H1 (cell line): ENCODE measurements at regions not wholly inside any gene's neighbourhood (a gene's known extent, or its start where the extent isn't known, plus 50 kb on each side); places are given as distances from the start of the nearest gene placed in this dataset.

ENCODE experiments used
- CTCF ChIA-PET: fragments of 300-600 bp; sonication (Branson Sonifier 250); formaldehyde crosslinking; loops from one replicate; lab custom pipeline; 2021; ENCODE audit not compliant: partially characterized antibody; lab: Charles Lee
- POLR2A ChIA-PET: fragments of 300-600 bp; sonication (Branson Sonifier 250); formaldehyde crosslinking; loops from one replicate; lab custom pipeline; 2021; ENCODE audit warnings: inconsistent platforms; ENCODE audit not compliant: partially characterized antibody; lab: Charles Lee
- DNase-seq, 2 experiments: peaks; one replicate each; pipeline versions ENCODE4 v3.0.0 to v3.0.0-alpha.2; 2010 to 2022; ENCODE audit warnings: low spot score in 2 of 2, low read depth in 1 of 2, mixed read lengths in 1 of 2
- FAIRE-seq: peaks from 2 replicates; lab custom pipeline; 2011; peaks lifted over from hg19 to GRCh38; lab: Jason Lieb, UNC
- H2AFZ ChIP-seq: 2 replicates; pipeline ENCODE4 v1.8.1; 2012; ENCODE audit warnings: low read length, inconsistent platforms
- H2AK5ac ChIP-seq: 2 replicates; pipeline ENCODE4 v1.6.1; 2013; ENCODE audit warnings: low read depth, low read length
- H2BK120ac ChIP-seq: replicated peaks from 2 replicates; pipeline ENCODE3; 2013; ENCODE audit warnings: low read depth, low read length, inconsistent platforms
- H2BK12ac ChIP-seq: 2 replicates; pipeline ENCODE4 v1.6.1; 2013; ENCODE audit warnings: low read depth, low read length
- H2BK15ac ChIP-seq: 2 replicates; pipeline ENCODE4 v1.6.1; 2013; ENCODE audit warnings: low read length
- H2BK20ac ChIP-seq: 2 replicates; pipeline ENCODE4 v1.6.1; 2013; ENCODE audit warnings: low read length
- H2BK5ac ChIP-seq: 2 replicates; pipeline ENCODE4 v1.6.1; 2013; ENCODE audit warnings: low read depth, low read length
- H3K14ac ChIP-seq: 2 replicates; pipeline ENCODE4 v1.6.1; 2013; ENCODE audit warnings: inconsistent platforms; ENCODE audit not compliant: insufficient read length
- H3K18ac ChIP-seq: 2 replicates; pipeline ENCODE4 v1.6.1; 2013; ENCODE audit warnings: low read length; ENCODE audit errors: extremely low read depth
- H3K23ac ChIP-seq: 2 replicates; pipeline ENCODE4 v1.6.1; 2013; ENCODE audit warnings: inconsistent platforms; ENCODE audit not compliant: insufficient read length
- H3K23me2 ChIP-seq: 2 replicates; pipeline ENCODE4 v1.6.1; 2013; ENCODE audit warnings: low read depth, low read length
- H3K27ac ChIP-seq: 2 replicates; pipeline ENCODE4 v1.6.1; 2011; ENCODE audit warnings: low read depth, low read length, inconsistent platforms
- H3K27me3 ChIP-seq, 4 experiments: replicated peaks in 1 of 4; 1 replicate in 1 of 4; 2 replicates in 3 of 4; pipeline versions ENCODE4 v1.6.1 to v1.8.1; 2011 to 2013; ENCODE audit warnings: low read length in 3 of 4, mild to moderate bottlenecking in 3 of 4, inconsistent platforms in 2 of 4, mixed read lengths in 2 of 4, moderate library complexity in 1 of 4; ENCODE audit not compliant: control insufficient read depth in 3 of 4, insufficient read depth in 3 of 4; ENCODE audit errors: extremely low read depth in 1 of 4
- H3K36me3 ChIP-seq, 4 experiments: 2 replicates each; pipeline versions ENCODE4 v1.6.1 to v1.8.1; 2011 to 2013; ENCODE audit warnings: mild to moderate bottlenecking in 4 of 4, low read length in 3 of 4, moderate library complexity in 2 of 4, control low read depth in 1 of 4, inconsistent platforms in 1 of 4; ENCODE audit not compliant: insufficient read depth in 4 of 4, control insufficient read depth in 2 of 4
- H3K4ac ChIP-seq: replicated peaks from 2 replicates; pipeline ENCODE3; 2013; ENCODE audit warnings: low read length, low read depth, mixed read lengths, inconsistent platforms; ENCODE audit not compliant: insufficient read length
- H3K4me1 ChIP-seq, 4 experiments: replicated peaks in 1 of 4; 1 replicate in 1 of 4; 2 replicates in 3 of 4; pipeline versions ENCODE4 v1.6.1 to v1.8.1; 2011 to 2013; ENCODE audit warnings: low read length in 3 of 4, inconsistent platforms in 2 of 4, mixed read lengths in 1 of 4; ENCODE audit not compliant: insufficient read depth in 4 of 4, control insufficient read depth in 3 of 4
- H3K4me2 ChIP-seq, 2 experiments: 2 replicates each; pipeline versions ENCODE4 v1.6.1 to v1.8.1; 2011 to 2013; ENCODE audit warnings: low read depth in 2 of 2, low read length in 2 of 2, control low read depth in 1 of 2, inconsistent platforms in 1 of 2, mild to moderate bottlenecking in 1 of 2; ENCODE audit not compliant: insufficient read depth in 1 of 2
- H3K4me3 ChIP-seq, 4 experiments: fragments of 200-600, 300-600 bp in 1 of 4; sonication (generic), shearing (Covaris generic), sonication (Bioruptor Twin) in 1 of 4; 2 replicates each; pipeline versions ENCODE4 v1.5.1 to v1.8.1; 2011 to 2016; ENCODE audit warnings: low read length in 4 of 4, low read depth in 3 of 4, control low read depth in 2 of 4, inconsistent platforms in 2 of 4, mild to moderate bottlenecking in 2 of 4, mixed read lengths in 1 of 4, moderate library complexity in 1 of 4; ENCODE audit not compliant: insufficient read depth in 2 of 4; ENCODE audit errors: extremely low read depth in 1 of 4
- H3K56ac ChIP-seq: replicated peaks from 2 replicates; pipeline ENCODE3; 2013; ENCODE audit warnings: low read depth, mild to moderate bottlenecking, mixed read lengths, low read length, inconsistent platforms; ENCODE audit not compliant: insufficient read length
- H3K79me1 ChIP-seq: 2 replicates; pipeline ENCODE4 v1.6.1; 2013; ENCODE audit warnings: low read depth, low read length, control low read depth
- H3K79me2 ChIP-seq, 2 experiments: 2 replicates each; pipeline versions ENCODE4 v1.6.1 to v1.8.1; 2012 to 2013; ENCODE audit warnings: low read length in 2 of 2, mild to moderate bottlenecking in 2 of 2, inconsistent platforms in 1 of 2; ENCODE audit not compliant: insufficient read depth in 2 of 2, control insufficient read depth in 1 of 2
- H3K9ac ChIP-seq, 4 experiments: replicated peaks in 1 of 4; 1 replicate in 1 of 4; 2 replicates in 3 of 4; pipeline versions ENCODE4 v1.6.1 to v1.8.1; 2011 to 2013; ENCODE audit warnings: low read depth in 3 of 4, low read length in 3 of 4, control low read depth in 2 of 4, mild to moderate bottlenecking in 2 of 4, moderate library complexity in 2 of 4, inconsistent platforms in 1 of 4; ENCODE audit errors: extremely low read depth in 1 of 4
- H3K9me3 ChIP-seq, 2 experiments: 2 replicates each; pipeline versions ENCODE4 v1.6.1 to v1.8.1; 2012 to 2013; ENCODE audit warnings: mild to moderate bottlenecking in 2 of 2, moderate library complexity in 2 of 2, control low read depth in 1 of 2, inconsistent platforms in 1 of 2, low read depth in 1 of 2, low read length in 1 of 2, mixed read lengths in 1 of 2; ENCODE audit not compliant: insufficient read depth in 2 of 2
- H4K20me1 ChIP-seq, 2 experiments: replicated peaks in 1 of 2; 2 replicates each; pipeline versions ENCODE3 to v1.8.1; 2011 to 2013; ENCODE audit warnings: inconsistent platforms in 2 of 2, low read length in 2 of 2, mild to moderate bottlenecking in 1 of 2; ENCODE audit not compliant: insufficient read depth in 2 of 2, control insufficient read depth in 1 of 2
- H4K5ac ChIP-seq: 2 replicates; pipeline ENCODE4 v1.6.1; 2013; ENCODE audit warnings: low read length, low read depth, mixed read lengths, inconsistent platforms; ENCODE audit not compliant: insufficient read length
- H4K8ac ChIP-seq: 2 replicates; pipeline ENCODE4 v1.8.0; 2013; ENCODE audit warnings: mild to moderate bottlenecking, moderate library complexity, low read length, inconsistent platforms; ENCODE audit not compliant: insufficient read depth; ENCODE audit errors: extremely low read depth
- H4K91ac ChIP-seq: replicated peaks from 2 replicates; pipeline ENCODE3; 2013; ENCODE audit warnings: low read length, mixed read lengths, inconsistent platforms; ENCODE audit not compliant: insufficient read length
- CBX5 ChIP-seq: fragments of 300-800, 300-1000 bp; sonication (generic); IDR thresholded peaks from 2 replicates; pipeline ENCODE4 v1.7.1; 2016; ENCODE audit warnings: antibody characterized with exemption, low read length, low read depth
- CEBPB ChIP-seq: IDR thresholded peaks from 2 replicates; pipeline ENCODE4 v1.6.1; 2012; ENCODE audit warnings: low read depth, low read length
- EP300 ChIP-seq, 2 experiments: IDR thresholded peaks; 1 replicate in 1 of 2; 2 replicates in 1 of 2; pipeline ENCODE4 v1.6.1; 2011 to 2012; ENCODE audit warnings: low read depth in 2 of 2, low read length in 2 of 2, mild to moderate bottlenecking in 2 of 2, borderline replicate concordance in 1 of 2, inconsistent platforms in 1 of 2, moderate library complexity in 1 of 2
- EZH2 ChIP-seq: fragments of 200-600 bp; sonication (generic); IDR thresholded peaks from 2 replicates; pipeline ENCODE4 v1.7.1; 2012; ENCODE audit warnings: low read depth, mild to moderate bottlenecking, moderate library complexity, low read length, inconsistent platforms; ENCODE audit not compliant: severe bottlenecking
- HDAC6 ChIP-seq: IDR thresholded peaks from one replicate; pipeline ENCODE4 v1.7.1; 2012; ENCODE audit warnings: low read depth, mild to moderate bottlenecking, inconsistent platforms, low read length, moderate library complexity
- JUN ChIP-seq: IDR thresholded peaks from 2 replicates; pipeline ENCODE4 v1.6.1; 2011; ENCODE audit warnings: low read depth, mild to moderate bottlenecking, improper control_type of control experiment, low read length
- MAFK ChIP-seq: IDR thresholded peaks from 2 replicates; pipeline ENCODE4 v1.6.1; 2012; ENCODE audit warnings: low read depth, mild to moderate bottlenecking, improper control_type of control experiment, low read length
- POLR2A ChIP-seq, 2 experiments: IDR thresholded peaks; 1 replicate in 1 of 2; 2 replicates in 1 of 2; pipeline ENCODE4 v1.6.1; 2011; ENCODE audit warnings: low read depth in 2 of 2, low read length in 2 of 2, mild to moderate bottlenecking in 2 of 2; ENCODE audit errors: control extremely low read depth in 1 of 2
- RBBP5 ChIP-seq: IDR thresholded peaks from 2 replicates; pipeline ENCODE4 v1.7.1; 2012; ENCODE audit warnings: low read depth, mild to moderate bottlenecking, inconsistent platforms, low read length, moderate library complexity, borderline replicate concordance
- SIRT6 ChIP-seq: IDR thresholded peaks from one replicate; pipeline ENCODE4 v1.7.1; 2012; ENCODE audit warnings: low read length, inconsistent platforms
- SIX5 ChIP-seq: IDR thresholded peaks from 2 replicates; pipeline ENCODE4 v1.6.1; 2011; ENCODE audit warnings: mild to moderate bottlenecking, low read depth, low read length
- SP2 ChIP-seq: IDR thresholded peaks from 2 replicates; pipeline ENCODE4 v1.6.1; 2012; ENCODE audit warnings: mild to moderate bottlenecking, low read length, inconsistent platforms
- TCF12 ChIP-seq: IDR thresholded peaks from 2 replicates; pipeline ENCODE4 v1.6.1; 2011; ENCODE audit warnings: low read depth, mild to moderate bottlenecking, low read length
- WGBS, 2 experiments: shearing (Covaris generic) in 1 of 2; methylation state at CpG; one replicate each; pipeline versions ENCODE4 v1.1.6 to v1.1.7; 2013 to 2015; ENCODE audit warnings: low lambda C conversion rate in 2 of 2, mixed read lengths in 2 of 2, inconsistent platforms in 1 of 2, low coverage in 1 of 2, missing lambda C conversion rate in 1 of 2; ENCODE audit not compliant: insufficient replicate concordance in 2 of 2, insufficient coverage in 1 of 2, insufficient read length in 1 of 2; ENCODE audit errors: extremely low coverage in 1 of 2, missing lambda C conversion rate in 1 of 2; 5-methylcytosine and 5-hydroxymethylcytosine counted together
- TF ChIP-seq, protein P1 (sequence below): IDR thresholded peaks from 2 replicates; pipeline ENCODE4 v1.6.1; 2011; ENCODE audit warnings: low read depth, mild to moderate bottlenecking, low read length; ENCODE audit not compliant: insufficient read depth

DNA sequence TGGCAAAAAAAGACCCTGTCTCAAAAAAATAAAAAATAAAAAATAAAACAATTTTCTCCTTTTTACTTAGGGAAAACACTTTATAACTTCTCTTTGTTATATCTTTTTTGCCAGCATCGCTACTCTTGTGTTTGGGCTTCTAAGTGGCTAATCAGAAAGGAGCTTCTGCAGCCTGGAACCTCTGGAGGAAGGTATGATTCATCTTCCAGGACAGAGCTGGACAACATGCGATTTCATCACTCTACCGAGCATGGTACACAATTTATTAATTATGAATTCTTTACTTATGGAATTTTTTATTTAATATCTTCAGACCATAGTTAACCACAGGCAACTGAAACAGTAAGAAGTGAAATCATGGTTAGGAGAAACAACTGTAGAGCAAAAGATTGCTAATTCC is 1254.3 kb upstream of the AGA start:
- ChIA-PET POLR2A (no interaction called here), CTCF (no interaction called here)
- Histone ChIP-seq H3K4me2 (no peak overlapping the region), H3K4me1 (no peaks in the 10 kb centered on the region), H3K27me3 (no peaks in the 10 kb centered on the region), H4K20me1 (no peaks in the 10 kb centered on the region), H4K8ac (no peak overlapping the region), H2BK5ac (no peak overlapping the region), H3K56ac (no peak overlapping the region), H3K9me3 (no peaks in the 10 kb centered on the region; a peak in 1 of 4 replicates), H3K79me1 (no peaks in the 10 kb centered on the region), H2BK20ac (no peak overlapping the region), H3K79me2 (no peaks in the 10 kb centered on the region), H3K14ac (no peak overlapping the region), H3K23ac (no peak overlapping the region), H3K18ac (no peak overlapping the region), H3K23me2 (no peaks in the 10 kb centered on the region), H4K91ac (no peak overlapping the region), H3K27ac (no peak overlapping the region), H3K36me3 (no peaks in the 10 kb centered on the region), H2BK12ac (no peak overlapping the region), H2AK5ac (no peak overlapping the region), H3K4me3 (no peak overlapping the region), H3K4ac (no peak overlapping the region), H2BK15ac (no peak overlapping the region), H3K9ac (no peak overlapping the region), H2AFZ (no peak overlapping the region), H4K5ac (no peak overlapping the region), H2BK120ac (no peak overlapping the region)
- DNase-seq = no peak
- 92% methylated on average over 3 of the region's 3 CpGs; no CpG with 5 or more reads in 1 of the 2 experiments for WGBS, 2 experiments
- no peak for TF ChIP-seq CEBPB
- no peak for TF ChIP-seq EZH2
- TF ChIP-seq, protein P1, sequence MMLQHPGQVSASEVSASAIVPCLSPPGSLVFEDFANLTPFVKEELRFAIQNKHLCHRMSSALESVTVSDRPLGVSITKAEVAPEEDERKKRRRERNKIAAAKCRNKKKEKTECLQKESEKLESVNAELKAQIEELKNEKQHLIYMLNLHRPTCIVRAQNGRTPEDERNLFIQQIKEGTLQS = no peak
- no peak for TF ChIP-seq JUN
- TF ChIP-seq POLR2A (IDR thresholded peaks at IDR 0.05; ENCODE audit: control extremely low read depth in 1 of 2, low read depth in 2 of 2, low read length in 2 of 2) = no peak
- no peak for TF ChIP-seq HDAC6
- TF ChIP-seq RBBP5 = no peak
- TF ChIP-seq SIRT6 = no peak
- TF ChIP-seq EP300 (IDR thresholded peaks at IDR 0.05; ENCODE audit: borderline replicate concordance in 1 of 2, low read depth in 2 of 2, low read length in 2 of 2) = no peak
- no peak for TF ChIP-seq MAFK
- TF ChIP-seq TCF12 = no peak
- TF ChIP-seq SP2 = no peak
- no peak for TF ChIP-seq SIX5
- no peak for TF ChIP-seq CBX5
- FAIRE-seq = no peak
